ENCODE measurements at regions not wholly inside any gene's neighbourhood (a gene's known extent, or its start where the extent isn't known, plus 50 kb on each side); places are given as distances from the start of the nearest gene placed in this dataset.

DNA sequence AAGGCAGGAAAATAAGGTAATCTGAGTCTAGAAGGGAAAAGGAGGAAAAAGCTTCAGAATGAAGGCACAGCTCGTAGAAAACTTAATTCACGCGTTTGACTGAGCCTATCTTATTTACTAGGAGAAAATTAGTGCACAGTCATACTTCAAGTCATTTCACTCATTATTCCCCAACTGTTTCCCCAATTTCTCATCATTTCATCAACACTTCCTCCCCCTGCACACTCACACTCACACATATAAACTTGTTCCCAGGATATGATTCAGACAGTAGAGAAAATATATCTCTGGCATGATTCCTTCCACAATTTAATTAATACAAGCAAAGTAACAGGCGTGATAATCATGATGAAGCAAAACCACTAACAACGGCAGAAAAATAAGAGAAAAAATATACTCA is 94.5 kb upstream of the F13A1 start:
- no peaks in the 10 kb centered on the region for H3K36me3 ChIP-seq
- no peaks in the 10 kb centered on the region for H3K9me3 ChIP-seq (ENCODE audit: severe bottlenecking)
- H3K27me3 ChIP-seq (ENCODE audit: insufficient read depth, low read depth, severe bottlenecking): peaks cover 14% of the 10 kb centered on the region
- H3K27ac ChIP-seq: no peak overlapping the region
- DNase-seq: no peak
- H3K4me3 ChIP-seq (ENCODE audit: low read depth, low read length): no peak overlapping the region
- no peak for TF ChIP-seq CTCF (IDR thresholded peaks at IDR 0.05; ENCODE audit: low read depth, low read length)

GRCh38 chr6:6417475-6417874 is 97.0 kb upstream of the F13A1 start:
- DNase-seq: no peak
- Histone ChIP-seq H3K9me3 (ENCODE audit: severe bottlenecking) (no peaks in the 10 kb centered on the region), H3K4me3 (ENCODE audit: low read depth, low read length) (no peak overlapping the region), H3K27me3 (ENCODE audit: insufficient read depth, low read depth, severe bottlenecking) (peaks cover 4% of the 10 kb centered on the region), H3K36me3 (no peaks in the 10 kb centered on the region), H3K27ac (no peak overlapping the region)
- TF ChIP-seq CTCF (IDR thresholded peaks at IDR 0.05; ENCODE audit: low read depth, low read length): no peak

DNA sequence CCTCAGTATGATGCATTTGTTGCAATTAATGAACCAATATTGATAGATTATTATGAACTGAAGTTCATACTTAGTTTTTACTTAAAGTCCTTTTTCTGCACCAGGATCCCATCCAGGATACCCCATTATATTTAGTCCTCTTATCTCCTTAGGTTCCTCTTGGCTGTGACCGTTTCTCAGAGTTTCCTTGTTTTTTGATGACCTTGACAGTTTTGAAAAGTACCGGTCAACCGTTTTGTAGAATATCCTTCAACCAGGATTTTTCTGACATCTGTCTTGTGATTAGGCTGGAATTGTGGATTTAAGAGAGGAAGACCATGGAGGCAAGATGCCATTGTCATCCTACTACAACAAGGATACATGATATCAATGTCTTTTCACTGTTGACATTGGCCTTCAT is 98.0 kb upstream of the F13A1 start:
- Histone ChIP-seq H3K9me3 (ENCODE audit: severe bottlenecking) (no peaks in the 10 kb centered on the region), H3K4me3 (ENCODE audit: low read depth, low read length) (no peak overlapping the region), H3K36me3 (no peaks in the 10 kb centered on the region), H3K27me3 (ENCODE audit: insufficient read depth, low read depth, severe bottlenecking) (peaks cover 3% of the 10 kb centered on the region), H3K27ac (no peak overlapping the region)
- no peak for DNase-seq
- no peak for TF ChIP-seq CTCF (IDR thresholded peaks at IDR 0.05; ENCODE audit: low read depth, low read length)

DNA sequence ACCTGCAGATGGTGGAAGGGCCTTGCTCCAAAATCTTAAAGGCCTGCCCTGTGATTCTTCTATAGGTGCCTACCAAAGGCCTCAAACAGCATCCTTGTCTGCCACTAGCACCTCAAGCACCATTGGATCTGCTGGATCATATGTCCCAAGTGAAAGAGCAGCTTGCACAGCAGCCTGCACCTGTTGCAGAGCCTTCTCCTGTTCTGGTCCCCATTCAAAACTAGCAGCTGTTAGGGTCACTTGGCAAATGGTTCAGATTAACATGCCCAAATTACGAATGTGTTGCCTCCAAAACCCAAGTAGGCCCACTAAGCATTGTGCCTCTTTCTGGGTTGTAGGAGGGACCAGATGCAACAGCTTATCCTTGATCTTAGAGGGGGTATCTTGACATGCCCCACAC is 99.6 kb upstream of the F13A1 start:
- H3K27ac ChIP-seq: no peak overlapping the region
- DNase-seq: no peak
- no peaks in the 10 kb centered on the region for H3K36me3 ChIP-seq
- TF ChIP-seq CTCF (IDR thresholded peaks at IDR 0.05; ENCODE audit: low read depth, low read length): no peak
- H3K9me3 ChIP-seq (ENCODE audit: severe bottlenecking): peaks cover 4% of the 10 kb centered on the region
- H3K27me3 ChIP-seq (ENCODE audit: insufficient read depth, low read depth, severe bottlenecking): no peaks in the 10 kb centered on the region
- no peak overlapping the region for H3K4me3 ChIP-seq (ENCODE audit: low read depth, low read length)

DNA sequence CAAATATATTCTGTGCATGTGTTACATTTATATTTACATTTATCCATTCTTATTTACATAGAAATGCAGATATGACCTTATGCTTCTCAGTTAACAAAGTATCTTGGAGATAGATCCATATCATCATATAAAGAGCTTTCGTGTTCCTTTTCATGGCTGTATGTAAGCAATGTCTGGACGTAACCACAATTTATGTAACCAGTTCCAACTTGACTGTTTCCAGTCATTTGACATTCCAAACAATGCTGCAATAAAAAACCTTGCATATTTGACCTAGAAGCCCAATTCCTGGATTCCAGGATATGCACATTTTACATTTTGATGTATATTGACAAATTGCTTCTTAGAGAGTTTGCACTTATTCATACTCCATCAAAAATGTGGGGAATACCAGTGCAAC is 113.7 kb upstream of the F13A1 start:
- DNase-seq: no peak
- Histone ChIP-seq H3K27ac (no peak overlapping the region), H3K9me3 (ENCODE audit: severe bottlenecking) (peaks cover 2% of the 10 kb centered on the region), H3K27me3 (ENCODE audit: insufficient read depth, low read depth, severe bottlenecking) (peaks cover 2% of the 10 kb centered on the region), H3K36me3 (no peaks in the 10 kb centered on the region), H3K4me3 (ENCODE audit: low read depth, low read length) (no peak overlapping the region)
- TF ChIP-seq CTCF (IDR thresholded peaks at IDR 0.05; ENCODE audit: low read depth, low read length): no peak

DNA sequence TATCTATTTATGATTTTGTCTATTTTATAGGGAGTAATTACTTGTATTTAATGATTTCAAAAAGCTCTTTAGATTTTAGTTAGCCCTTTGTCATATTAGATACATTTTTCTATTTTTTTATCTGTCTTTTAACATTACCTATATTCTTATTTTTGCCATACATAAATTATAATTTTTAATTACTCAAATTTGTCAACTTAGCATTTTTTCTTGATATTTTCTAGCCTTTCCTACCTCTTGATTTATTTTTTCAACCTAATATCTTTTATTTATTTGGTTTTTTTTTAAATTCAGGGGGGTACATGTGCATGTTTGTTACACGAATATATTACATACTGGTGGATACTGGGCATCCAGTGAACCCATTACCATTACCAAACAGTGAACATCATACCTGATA is 114.3 kb upstream of the F13A1 start:
- Histone ChIP-seq H3K36me3 (no peaks in the 10 kb centered on the region), H3K4me3 (ENCODE audit: low read depth, low read length) (no peak overlapping the region), H3K9me3 (ENCODE audit: severe bottlenecking) (peaks cover 2% of the 10 kb centered on the region), H3K27ac (no peak overlapping the region), H3K27me3 (ENCODE audit: insufficient read depth, low read depth, severe bottlenecking) (peaks cover 3% of the 10 kb centered on the region)
- no peak for TF ChIP-seq CTCF (IDR thresholded peaks at IDR 0.05; ENCODE audit: low read depth, low read length)
- no peak for DNase-seq

Data from WERI-Rb-1 (cell line).